ENCODE measurements at regions not wholly inside any gene's neighbourhood (a gene's known extent, or its start where the extent isn't known, plus 50 kb on each side); places are given as distances from the start of the nearest gene placed in this dataset.

DNA sequence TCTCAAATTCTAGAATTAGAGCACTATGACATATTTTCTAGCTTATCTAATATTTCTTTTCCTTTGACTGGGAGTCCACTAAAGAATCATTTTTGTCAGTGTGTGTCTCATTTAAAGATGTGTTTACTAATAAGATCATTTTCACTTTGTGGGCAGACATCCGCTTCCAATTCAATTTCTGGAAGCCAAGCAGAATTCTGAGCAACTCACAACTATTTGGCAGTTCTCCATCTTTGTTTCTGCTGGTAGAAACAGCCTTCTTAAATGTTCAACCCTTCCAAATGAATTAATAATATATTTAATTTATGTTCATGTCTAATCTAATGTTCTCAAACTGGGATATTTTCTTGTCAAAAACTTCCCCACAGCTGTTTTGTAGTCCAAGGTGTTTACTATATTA lies 411.8 kb downstream of the KCTD12 start:
- Histone ChIP-seq H3K79me2 (ENCODE audit: insufficient read depth, low read length) (no peaks in the 10 kb centered on the region), H3K27ac (ENCODE audit: insufficient read length, low read depth, low read length) (no peak overlapping the region), H3K9me3 (ENCODE audit: control insufficient read depth, low read depth, low read length) (no peaks in the 10 kb centered on the region), H2BK20ac (ENCODE audit: low read depth, low read length, poor library complexity, severe bottlenecking) (no peak overlapping the region), H2BK5ac (ENCODE audit: insufficient read length, low read length) (no peak overlapping the region), H2BK120ac (ENCODE audit: low read depth, low read length, poor library complexity, severe bottlenecking) (no peak overlapping the region), H3K18ac (ENCODE audit: insufficient read length, low read depth, low read length) (no peak overlapping the region), H2AK5ac (ENCODE audit: insufficient read length, low read length) (no peak overlapping the region), H3K23ac (ENCODE audit: insufficient read length, low read depth, low read length) (no peak overlapping the region), H3T11ph (ENCODE audit: low read length) (no peak overlapping the region), H3K56ac (ENCODE audit: insufficient read length, low read depth, low read length) (no peak overlapping the region), H3K79me1 (ENCODE audit: insufficient read depth, low read depth, low read length, poor library complexity, severe bottlenecking) (no peaks in the 10 kb centered on the region), H3K14ac (ENCODE audit: insufficient read depth, low read length) (no peak overlapping the region), H4K91ac (ENCODE audit: insufficient read length, low read depth, low read length) (no peak overlapping the region), H3K4ac (ENCODE audit: low read depth, low read length) (no peak overlapping the region), H2BK15ac (ENCODE audit: low read depth, low read length) (no peak overlapping the region), H2AFZ (ENCODE audit: low read length) (no peak overlapping the region), H3K27me3 (ENCODE audit: insufficient read depth, low read length) (no peaks in the 10 kb centered on the region), H3K4me2 (ENCODE audit: insufficient read depth, insufficient read length, low read length) (no peak overlapping the region), H3K23me2 (ENCODE audit: insufficient read length, low read depth, low read length, poor library complexity, severe bottlenecking) (no peaks in the 10 kb centered on the region), H4K8ac (replicated peaks; ENCODE audit: insufficient read length, low read depth, low read length) (no peak overlapping the region), H4K20me1 (ENCODE audit: control insufficient read depth, insufficient read depth, insufficient read length) (no peaks in the 10 kb centered on the region), H2BK12ac (ENCODE audit: insufficient read length, low read depth, low read length) (no peak overlapping the region), H3K9ac (ENCODE audit: extremely low read depth, insufficient read length, low read length) (no peak overlapping the region), H4K5ac (ENCODE audit: insufficient read length, low read depth, low read length) (no peak overlapping the region), H3K4me1 (ENCODE audit: insufficient read depth, low read length) (no peaks in the 10 kb centered on the region)
- Mint-ChIP-seq H3K27me3 (ENCODE audit: low read depth) (no peaks in the 10 kb centered on the region), H3K4me3 (no peak overlapping the region), H3K27ac (no peak overlapping the region), H3K4me1 (no peaks in the 10 kb centered on the region), H3K36me3 (ENCODE audit: insufficient read depth in 1 of 3, low read depth in 3 of 3) (no peaks in the 10 kb centered on the region), H3K9me3 (no peaks in the 10 kb centered on the region)
- DNase-seq: no peak
- TF ChIP-seq CTCF (conservative IDR thresholded peaks at IDR 0.05): no peak
- no CpG with 5 or more reads among the region's 1 CpG for WGBS (ENCODE audit: extremely low coverage, insufficient read length, low lambda C conversion rate)
